Mammary epithelial cell (primary cell): ENCODE measurements at regions not wholly inside any gene's neighbourhood (a gene's known extent, or its start where the extent isn't known, plus 50 kb on each side); places are given as distances from the start of the nearest gene placed in this dataset.

Source experiments
- EZH2 ChIP-seq: IDR thresholded peaks from 2 replicates; pipeline ENCODE4 v1.6.1; 2012; ENCODE audit warnings: low read length, inconsistent platforms, borderline replicate concordance
- TF ChIP-seq, protein P1 (sequence below), 2 donors: IDR thresholded peaks in 1 of 2; conservative IDR thresholded peaks in 1 of 2; 2 replicates each; pipeline ENCODE4 v1.5.1; 2011 to 2012; ENCODE audit warnings: inconsistent platforms in 2 of 2, low read length in 2 of 2, mild to moderate bottlenecking in 2 of 2, control low read depth in 1 of 2, low read depth in 1 of 2; ENCODE audit not compliant: insufficient read depth in 1 of 2; ENCODE audit errors: extremely low read depth in 1 of 2

DNA sequence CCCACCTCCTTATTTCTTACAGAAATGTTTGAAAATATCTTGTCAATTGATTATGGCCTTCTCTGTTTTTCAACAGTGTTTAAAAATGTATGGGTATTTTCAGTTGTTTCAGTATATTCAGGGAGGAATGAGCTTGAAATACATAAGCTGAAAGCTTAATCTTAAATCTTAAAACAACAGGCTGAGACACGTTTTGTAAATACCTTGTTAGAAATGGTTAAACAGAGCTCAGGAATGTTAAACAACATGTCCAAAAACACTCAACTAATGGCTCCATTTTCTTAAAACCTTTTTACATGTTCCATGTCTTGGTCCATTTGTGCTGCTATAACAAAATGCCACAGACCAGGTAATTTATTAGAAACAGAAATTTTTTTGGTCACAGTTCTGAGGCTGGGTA lies 953.8 kb upstream of the ADGRL2 start:
- TF ChIP-seq, protein P1, sequence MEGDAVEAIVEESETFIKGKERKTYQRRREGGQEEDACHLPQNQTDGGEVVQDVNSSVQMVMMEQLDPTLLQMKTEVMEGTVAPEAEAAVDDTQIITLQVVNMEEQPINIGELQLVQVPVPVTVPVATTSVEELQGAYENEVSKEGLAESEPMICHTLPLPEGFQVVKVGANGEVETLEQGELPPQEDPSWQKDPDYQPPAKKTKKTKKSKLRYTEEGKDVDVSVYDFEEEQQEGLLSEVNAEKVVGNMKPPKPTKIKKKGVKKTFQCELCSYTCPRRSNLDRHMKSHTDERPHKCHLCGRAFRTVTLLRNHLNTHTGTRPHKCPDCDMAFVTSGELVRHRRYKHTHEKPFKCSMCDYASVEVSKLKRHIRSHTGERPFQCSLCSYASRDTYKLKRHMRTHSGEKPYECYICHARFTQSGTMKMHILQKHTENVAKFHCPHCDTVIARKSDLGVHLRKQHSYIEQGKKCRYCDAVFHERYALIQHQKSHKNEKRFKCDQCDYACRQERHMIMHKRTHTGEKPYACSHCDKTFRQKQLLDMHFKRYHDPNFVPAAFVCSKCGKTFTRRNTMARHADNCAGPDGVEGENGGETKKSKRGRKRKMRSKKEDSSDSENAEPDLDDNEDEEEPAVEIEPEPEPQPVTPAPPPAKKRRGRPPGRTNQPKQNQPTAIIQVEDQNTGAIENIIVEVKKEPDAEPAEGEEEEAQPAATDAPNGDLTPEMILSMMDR (conservative IDR thresholded peaks at IDR 0.05 in 1 of 2, IDR thresholded peaks at IDR 0.05 in 1 of 2; ENCODE audit: extremely low read depth in 1 of 2, insufficient read depth in 1 of 2, low read depth in 1 of 2, low read length in 2 of 2) = no peak
- no peak for TF ChIP-seq EZH2
